ENCODE measurements at regions not wholly inside any gene's neighbourhood (a gene's known extent, or its start where the extent isn't known, plus 50 kb on each side); places are given as distances from the start of the nearest gene placed in this dataset.

DNA sequence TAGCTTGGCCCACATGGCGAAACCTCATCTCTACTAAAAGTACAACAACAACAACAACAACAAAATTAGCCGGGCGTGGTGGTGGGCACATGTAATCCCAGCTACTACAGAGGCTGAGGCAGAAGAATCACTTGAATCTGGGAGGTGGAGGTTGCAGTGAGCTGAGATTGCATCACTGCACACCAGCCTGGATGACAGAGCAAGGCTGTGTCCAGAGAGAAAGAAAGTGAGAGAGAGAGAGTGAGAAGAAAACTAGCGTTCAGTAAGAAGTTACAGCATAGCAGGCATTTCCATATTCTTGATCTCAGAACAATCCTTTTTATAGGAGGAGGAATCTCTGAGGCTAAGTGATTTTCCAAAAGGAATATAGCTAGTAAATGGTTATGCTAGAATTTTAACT is 1076.1 kb downstream of the AGBL1 start:
- TF ChIP-seq POLR2A (IDR thresholded peaks at IDR 0.05; ENCODE audit: control extremely low read depth in 1 of 2, low read depth in 2 of 2, low read length in 2 of 2) (no peak), RAD21 (IDR thresholded peaks at IDR 0.05 in 1 of 2, conservative IDR thresholded peaks at IDR 0.05 in 1 of 2; ENCODE audit: low read depth in 2 of 2, low read length in 2 of 2) (no peak), POLR2AphosphoS5 (IDR thresholded peaks at IDR 0.05; ENCODE audit: low read depth, low read length) (no peak), BRCA1 (IDR thresholded peaks at IDR 0.05; ENCODE audit: low read depth, low read length) (no peak), NRF1 (IDR thresholded peaks at IDR 0.05; ENCODE audit: low read depth, low read length) (no peak)
- TF ChIP-seq, protein P1, sequence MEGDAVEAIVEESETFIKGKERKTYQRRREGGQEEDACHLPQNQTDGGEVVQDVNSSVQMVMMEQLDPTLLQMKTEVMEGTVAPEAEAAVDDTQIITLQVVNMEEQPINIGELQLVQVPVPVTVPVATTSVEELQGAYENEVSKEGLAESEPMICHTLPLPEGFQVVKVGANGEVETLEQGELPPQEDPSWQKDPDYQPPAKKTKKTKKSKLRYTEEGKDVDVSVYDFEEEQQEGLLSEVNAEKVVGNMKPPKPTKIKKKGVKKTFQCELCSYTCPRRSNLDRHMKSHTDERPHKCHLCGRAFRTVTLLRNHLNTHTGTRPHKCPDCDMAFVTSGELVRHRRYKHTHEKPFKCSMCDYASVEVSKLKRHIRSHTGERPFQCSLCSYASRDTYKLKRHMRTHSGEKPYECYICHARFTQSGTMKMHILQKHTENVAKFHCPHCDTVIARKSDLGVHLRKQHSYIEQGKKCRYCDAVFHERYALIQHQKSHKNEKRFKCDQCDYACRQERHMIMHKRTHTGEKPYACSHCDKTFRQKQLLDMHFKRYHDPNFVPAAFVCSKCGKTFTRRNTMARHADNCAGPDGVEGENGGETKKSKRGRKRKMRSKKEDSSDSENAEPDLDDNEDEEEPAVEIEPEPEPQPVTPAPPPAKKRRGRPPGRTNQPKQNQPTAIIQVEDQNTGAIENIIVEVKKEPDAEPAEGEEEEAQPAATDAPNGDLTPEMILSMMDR (IDR thresholded peaks at IDR 0.05; ENCODE audit: control extremely low read depth in 1 of 3, insufficient read depth in 1 of 3, low read depth in 1 of 3, low read length in 3 of 3) = no peak
